K562 (cell line): ENCODE measurements at regions not wholly inside any gene's neighbourhood (a gene's known extent, or its start where the extent isn't known, plus 50 kb on each side); places are given as distances from the start of the nearest gene placed in this dataset.
"Not testable (repeated sequence)": the region's sequence is repeated elsewhere in the genome, so short reads cannot be mapped to it uniquely, and the experiment has no call there.

ENCODE experiments used
- ATAC-seq: fragments of 200-7000 bp; cut with Tn5 transposase; 3 replicates; pipeline ENCODE4 v1.9.1; 2020; ENCODE audit warnings: moderate library complexity
- BruUV-seq: library from RNA; stranded (reverse); fragments of 400-500 nt; replicated peaks from 2 replicates; lab custom pipeline; 2021; lab: Mats Ljungman, UMichigan
- CTCF ChIA-PET: fragments of 300-600 bp; formaldehyde crosslinking; extraction: SDS; loops from one replicate; lab custom pipeline; 2021; ENCODE audit warnings: low intra/inter-chr PET ratio; lab: Yijun Ruan, JAX
- POLR2A ChIA-PET: fragments of 300-600, 350-650 bp; sonication (Branson Sonifier 250); formaldehyde crosslinking; extraction: SDS; loops from one replicate; lab custom pipeline; 2021; ENCODE audit warnings: antibody characterized with exemption, inconsistent platforms; lab: Yijun Ruan, JAX
- DNase-seq, 4 experiments: peaks; one replicate each; pipeline versions ENCODE4 v3.0.0 to v3.0.0-alpha.2; 2011 to 2018; ENCODE audit warnings: low spot score in 3 of 4, mixed read lengths in 3 of 4; ENCODE audit errors: extremely low read depth in 1 of 4
- FAIRE-seq: peaks from 2 replicates; lab custom pipeline; 2011; peaks lifted over from hg19 to GRCh38; lab: Jason Lieb, UNC
- H2AFZ ChIP-seq: 2 replicates; pipeline ENCODE4 v1.6.0; 2011; ENCODE audit warnings: low read depth, low read length, control low read depth, inconsistent platforms
- H3K27ac ChIP-seq: fragments of 200-600 bp; 3 replicates; pipeline ENCODE4 v1.8.0; 2011; ENCODE audit warnings: low read depth, mild to moderate bottlenecking, control low read depth, inconsistent platforms, low read length, moderate library complexity, mixed read lengths; ENCODE audit errors: extremely low read depth
- H3K27me3 ChIP-seq, 2 experiments: fragments of 300-600 bp in 1 of 2; 2 replicates in 1 of 2; 3 replicates in 1 of 2; pipeline versions ENCODE4 v1.6.0 to v1.8.0; 2011; ENCODE audit warnings: inconsistent platforms in 2 of 2, low read length in 2 of 2, mild to moderate bottlenecking in 1 of 2, mixed read lengths in 1 of 2, moderate library complexity in 1 of 2; ENCODE audit not compliant: control insufficient read depth in 2 of 2, insufficient read depth in 2 of 2
- H3K36me3 ChIP-seq: fragments of 300-600 bp; 3 replicates; pipeline ENCODE4 v1.8.0; 2011; ENCODE audit warnings: mild to moderate bottlenecking, low read length, inconsistent platforms; ENCODE audit not compliant: control insufficient read depth, insufficient read depth
- H3K4me1 ChIP-seq, 2 experiments: fragments of 200-600 bp in 1 of 2; replicated peaks in 1 of 2; 2 replicates in 1 of 2; 3 replicates in 1 of 2; pipeline versions ENCODE4 v1.5.1 to v1.8.0; 2011; ENCODE audit warnings: inconsistent platforms in 2 of 2, low read length in 2 of 2, mild to moderate bottlenecking in 1 of 2, mixed read lengths in 1 of 2, moderate library complexity in 1 of 2; ENCODE audit not compliant: control insufficient read depth in 2 of 2, insufficient read depth in 2 of 2
- H3K4me2 ChIP-seq: 2 replicates; pipeline ENCODE4 v1.6.1; 2011; ENCODE audit warnings: low read length, control low read depth, inconsistent platforms, mixed read lengths; ENCODE audit not compliant: insufficient read depth
- H3K4me3 ChIP-seq: fragments of 200-600 bp; sonication (generic), shearing (Covaris generic); 2 replicates; pipeline ENCODE4 v1.5.1; 2016; ENCODE audit warnings: control low read depth, inconsistent platforms
- H3K79me2 ChIP-seq: fragments of 200-600 bp; 3 replicates; pipeline ENCODE4 v1.8.0; 2011; ENCODE audit warnings: low read length, inconsistent platforms; ENCODE audit not compliant: control insufficient read depth, insufficient read depth
- H3K9ac ChIP-seq, 2 experiments: 2 replicates each; pipeline versions ENCODE4 v1.6.0 to v1.6.1; 2011; ENCODE audit warnings: low read depth in 2 of 2, low read length in 2 of 2, control low read depth in 1 of 2, inconsistent platforms in 1 of 2, mild to moderate bottlenecking in 1 of 2, mixed read lengths in 1 of 2; ENCODE audit not compliant: insufficient read depth in 1 of 2
- H3K9me1 ChIP-seq: one replicate; pipeline ENCODE4 v1.6.0; 2011; ENCODE audit warnings: inconsistent platforms, mild to moderate bottlenecking, low read length, moderate library complexity; ENCODE audit not compliant: control insufficient read depth, insufficient read depth
- H3K9me3 ChIP-seq: replicated peaks from 2 replicates; pipeline ENCODE4 v1.5.1; 2011; ENCODE audit warnings: low read depth, low read length, inconsistent platforms; ENCODE audit not compliant: control insufficient read depth, insufficient read depth
- H4K20me1 ChIP-seq: replicated peaks from 2 replicates; pipeline ENCODE4 v1.6.1; 2011; ENCODE audit warnings: low read length, inconsistent platforms, mixed read lengths; ENCODE audit not compliant: control insufficient read depth, insufficient read depth
- CBFA2T3 ChIP-seq: fragments of 450-650 bp; IDR thresholded peaks from 2 replicates; pipeline ENCODE4 v1.6.1; 2017
- KDM1A ChIP-seq, 2 experiments: fragments of 450-650 bp; IDR thresholded peaks; 2 replicates each; pipeline ENCODE4 v1.6.1; 2016; ENCODE audit warnings: mild to moderate bottlenecking in 2 of 2
- ZFPM2 ChIP-seq: fragments of 250-450 bp; sonication (Bioruptor Pico); IDR thresholded peaks from 2 replicates; pipeline ENCODE4 v1.5.1; 2022; ENCODE audit warnings: mild to moderate bottlenecking
- ZNF146 ChIP-seq: IDR thresholded peaks from one replicate; pipeline ENCODE4 v1.6.1; 2018; ENCODE audit warnings: missing compliant biosample characterization; ENCODE audit not compliant: unreplicated experiment
- ZNF609 ChIP-seq: sonication (generic); formaldehyde crosslinking; IDR thresholded peaks from 2 replicates; pipeline ENCODE4 v1.8.1; 2023; ENCODE audit warnings: missing genetic modification reagents, mild to moderate bottlenecking, borderline replicate concordance
- WGBS: fragments of 100-300 bp; shearing (Covaris generic); methylation state at CpG from one replicate; pipeline ENCODE4 v1.1.6; 2016; ENCODE audit warnings: low coverage, mixed read lengths; ENCODE audit not compliant: insufficient coverage; ENCODE audit errors: missing lambda C conversion rate; 5-methylcytosine and 5-hydroxymethylcytosine counted together
- in situ Hi-C: fragments of 300-500 bp; cut with MboI; formaldehyde crosslinking; loops from 4 replicates; pipeline ENCODE4 v1.15.0; 2018; ENCODE audit warnings: inconsistent platforms, mixed read lengths
- intact Hi-C: fragments of 100-400 bp; cut with micrococcal nuclease; formaldehyde crosslinking; loops from 2 replicates; pipeline ENCODE4 v1.14.2; 2022

- H3K4me2 ChIP-seq, CTCF ChIA-PET, DNase-seq: not testable (repeated sequence)
- no CpG with 5 or more reads among the region's 1 CpG for WGBS
- TF ChIP-seq ZNF146 (CRISPR knock-in tag), result peak; percentile 91
- TF ChIP-seq, all 486 proteins: peak for 1; not testable (repeated sequence) for 485
- H3K79me2 ChIP-seq, H3K4me1 ChIP-seq, H3K4me3 ChIP-seq, BruUV-seq, H3K27ac ChIP-seq, intact Hi-C loops, FAIRE-seq, H3K9ac ChIP-seq, H3K9me1 ChIP-seq, ATAC-seq, H3K27me3 ChIP-seq, H4K20me1 ChIP-seq, H3K36me3 ChIP-seq, in situ Hi-C loops, POLR2A ChIA-PET, H3K9me3 ChIP-seq, H2AFZ ChIP-seq: not testable (repeated sequence)
Measured at GRCh38 chr14:63106487-63106886, 61.2 kb upstream of the KCNH5 start.

GRCh38 chr14:63100552-63100951 is 55.3 kb upstream of the KCNH5 start:
- H3K9ac ChIP-seq, result peak overlapping the region in 1 of 2 experiments; percentile 78; a peak in 1 of 4 replicates
- no peak overlapping the region for H3K27ac ChIP-seq
- 0% methylated on average over 1 of the region's 1 CpG for WGBS
- intact Hi-C loops, result no loop called here
- ATAC-seq (no peak; the same call in 2 of the 3 replicates), FAIRE-seq (no peak)
- BruUV-seq, result no TSS peak
- 0 out of 3 replicates have a peak, but pooled peaks cover 3% of the 10 kb centered on the region for H3K79me2 ChIP-seq
- H3K4me3 ChIP-seq, result peak overlapping the region; percentile 53
- no peaks in the 10 kb centered on the region for H4K20me1 ChIP-seq
- peak overlapping the region; percentile 79 for H3K4me2 ChIP-seq
- H3K4me1 ChIP-seq, result no peaks in the 10 kb centered on the region; a peak in 2 of 5 replicates
- TF ChIP-seq ZFPM2 (CRISPR knock-in tag) (no peak), ZNF609 (CRISPR knock-in tag) (no peak), CBFA2T3 (peak; percentile 27), KDM1A (IDR thresholded peaks at IDR 0.05) (peak; percentile 50 to 51; a peak in 3 of 4 replicates)
- TF ChIP-seq, all 486 proteins: peak for 2
- no peaks in the 10 kb centered on the region for H3K9me3 ChIP-seq
- no peak for DNase-seq
- H3K9me1 ChIP-seq, result no peaks in the 10 kb centered on the region
- no peaks in the 10 kb centered on the region for H3K36me3 ChIP-seq
- ChIA-PET CTCF (no interaction called here), POLR2A (interaction anchor here (1.1 to 1.3 kb wide), 2 partner anchors 10 to 14 kb away, joined by 4 to 5 read pairs; no protein-coding TSS in a partner anchor)
- no peaks in the 10 kb centered on the region for H3K27me3 ChIP-seq
- in situ Hi-C loops, result no loop called here
- H2AFZ ChIP-seq, result 0 out of 2 replicates have a peak overlapping the region, but pooled peaks have one; percentile 86
